ENCODE measurements at regions not wholly inside any gene's neighbourhood (a gene's known extent, or its start where the extent isn't known, plus 50 kb on each side); places are given as distances from the start of the nearest gene placed in this dataset.

DNA sequence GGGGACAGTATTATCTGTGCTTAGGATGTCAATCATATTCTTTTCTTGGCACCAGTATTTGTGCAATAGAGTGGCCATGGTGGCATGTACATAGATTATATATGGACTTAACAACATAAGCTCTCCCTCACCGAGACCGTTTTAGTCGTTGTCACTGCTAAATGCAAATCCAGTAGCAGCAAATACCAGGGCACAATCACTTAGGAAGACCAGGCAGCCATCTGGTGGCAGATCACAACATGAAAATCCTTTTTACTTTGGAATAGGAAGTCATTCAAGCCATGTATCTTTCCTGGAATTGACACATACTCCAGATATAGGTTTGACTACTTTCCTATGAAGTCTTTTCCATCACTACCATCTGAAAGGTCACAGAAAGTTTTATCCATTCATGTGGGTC is 53.2 kb upstream of the C1orf87 start:
- DNase-seq (ENCODE audit: low spot score) = no peak
